Heart right ventricle (tissue), 16 donors: ENCODE measurements at regions not wholly inside any gene's neighbourhood (a gene's known extent, or its start where the extent isn't known, plus 50 kb on each side); places are given as distances from the start of the nearest gene placed in this dataset.
"Not testable (repeated sequence)": the region's sequence is repeated elsewhere in the genome, so short reads cannot be mapped to it uniquely, and the experiment has no call there.

ENCODE experiments used
- ATAC-seq, 8 donors: fragments of 200-7000 bp; cut with Tn5 transposase; one replicate each; pipeline ENCODE4 v1.9.1; 2020; ENCODE audit warnings: mild to moderate bottlenecking in 8 of 8, moderate library complexity in 8 of 8, moderate number of reproducible peaks in 1 of 8
- DNase-seq, 2 donors: peaks; one replicate each; pipeline ENCODE4 v3.0.0-alpha.2; 2020
- H3K27ac ChIP-seq, 10 donors: fragments of 200-600 bp; sonication (generic) in 2 of 10; one replicate each; pipeline versions ENCODE4 v1.5.0 to v1.8.0; 2020 to 2022; ENCODE audit warnings: mild to moderate bottlenecking in 3 of 10
- H3K27me3 ChIP-seq, 7 donors: fragments of 200-600 bp; one replicate each; pipeline ENCODE4 v1.8.0; 2021 to 2022; ENCODE audit warnings: mild to moderate bottlenecking in 2 of 7
- H3K36me3 ChIP-seq, 9 donors: fragments of 200-600 bp; sonication (generic) in 1 of 9; one replicate each; pipeline versions ENCODE4 v1.5.0 to v1.8.0; 2020 to 2022; ENCODE audit warnings: mild to moderate bottlenecking in 2 of 9
- H3K4me1 ChIP-seq, 9 donors: fragments of 200-600 bp; sonication (generic) in 1 of 9; one replicate each; pipeline versions ENCODE4 v1.5.0 to v1.8.0; 2020 to 2022; ENCODE audit warnings: mild to moderate bottlenecking in 4 of 9
- H3K4me3 ChIP-seq, 10 donors: fragments of 200-600 bp; sonication (generic) in 2 of 10; one replicate each; pipeline versions ENCODE4 v1.5.0 to v1.8.0; 2020 to 2022; ENCODE audit warnings: mild to moderate bottlenecking in 7 of 10, moderate library complexity in 2 of 10
- H3K9me3 ChIP-seq, 11 donors: fragments of 200-600 bp in 10 of 11; sonication (generic) in 2 of 11; one replicate each; pipeline versions ENCODE4 v1.5.0 to v1.8.0; 2013 to 2022; ENCODE audit warnings: mild to moderate bottlenecking in 2 of 11, control low read depth in 1 of 11, moderate library complexity in 1 of 11
- WGBS, 2 donors: extraction: QIAGEN DNeasy Blood & Tissue Kit; methylation state at CpG; one replicate each; pipeline ENCODE4 v1.1.7; 2013; ENCODE audit warnings: inconsistent platforms in 1 of 2; 5-methylcytosine and 5-hydroxymethylcytosine counted together
- intact Hi-C, 10 donors: fragments of 100-400 bp; cut with DNase I; formaldehyde crosslinking; loops; one replicate each; pipeline versions ENCODE4 v1.11.1 to v1.14.2; 2022
- TF ChIP-seq, protein P1 (sequence below), 9 donors: fragments of 200-600 bp; sonication (generic) in 2 of 9; IDR thresholded peaks; one replicate each; pipeline versions ENCODE4 v1.5.0 to v1.8.0; 2021 to 2022; ENCODE audit warnings: antibody characterized with exemption in 9 of 9, mild to moderate bottlenecking in 5 of 9, moderate library complexity in 1 of 9
- donor health status: Arrhythmogenic right ventricular cardiomyopathy.
- donor health status: ischemic (EF 13 %, LVEDD 7.1; RV severe dilation, severe dysfunction).
- donor health status: healthy with polysubstance abuse.
- donor health status: DM: no; HTN: yes; CAD: no.
- donor health status: DM: no; HTN: no; CAD: no.
- donor health status: ischemic (EF 25% LVEDD 6.9; RV normal size, moderate dysfunction).
- donor health status: ischemic (EF 25% LVEDD 5.7; RV mildly dilated, moderate dysfunction).
- donor health status: healthy.
- donor health status: DM: yes; HTN: yes; CAD: no.
- donor health status: Ischemic cardiomyopathy.
- donor health status: ischemic (EF 35%, LVEDD 5.7; RV mildly dilated, moderate dysfunction).
- donor health status: nonischemic (EF 11% LVEDD 7.7; RV severe dilation, severe dysfunction).
- donor health status: DM: yes; HTN: yes; CAD: no.
- donor health status: PGD.
- donor health status: ischemic (EF 29% LVEDD 5.4; RV normal size, mild dysfunction).
- donor health status: nonischemic (EF 23%, LVEDD 6.1; RV moderate dilation, normal function).

DNA sequence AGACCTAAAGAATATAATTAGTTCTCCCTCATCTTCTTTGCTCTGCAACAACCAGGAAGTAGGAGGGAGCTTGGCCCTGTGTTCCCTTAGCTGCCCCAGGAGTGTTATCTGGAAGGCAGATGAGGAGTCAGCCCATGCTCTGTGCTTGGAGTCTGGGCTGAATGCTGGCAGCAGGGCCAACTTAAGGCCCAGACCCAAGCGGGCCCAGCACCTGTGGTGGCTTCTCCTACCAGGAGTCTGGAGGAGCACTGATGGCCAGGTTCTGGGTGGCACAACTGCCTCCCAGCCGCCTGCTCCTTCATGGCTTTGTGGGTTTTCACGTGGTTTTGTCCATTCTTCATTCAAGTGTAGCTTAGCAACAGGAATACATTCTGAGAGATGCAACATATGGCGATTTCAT, 1910.7 kb upstream of the LRRTM1 start:
- Histone ChIP-seq H3K36me3 (no peaks in the 10 kb centered on the region), H3K9me3 (peaks cover 0 to 16% (median 0%) of the 10 kb centered on the region in 11 donors), H3K4me3 (no peak overlapping the region), H3K4me1 (no peaks in the 10 kb centered on the region), H3K27me3 (no peaks in the 10 kb centered on the region), H3K27ac (no peak overlapping the region)
- TF ChIP-seq, protein P1, sequence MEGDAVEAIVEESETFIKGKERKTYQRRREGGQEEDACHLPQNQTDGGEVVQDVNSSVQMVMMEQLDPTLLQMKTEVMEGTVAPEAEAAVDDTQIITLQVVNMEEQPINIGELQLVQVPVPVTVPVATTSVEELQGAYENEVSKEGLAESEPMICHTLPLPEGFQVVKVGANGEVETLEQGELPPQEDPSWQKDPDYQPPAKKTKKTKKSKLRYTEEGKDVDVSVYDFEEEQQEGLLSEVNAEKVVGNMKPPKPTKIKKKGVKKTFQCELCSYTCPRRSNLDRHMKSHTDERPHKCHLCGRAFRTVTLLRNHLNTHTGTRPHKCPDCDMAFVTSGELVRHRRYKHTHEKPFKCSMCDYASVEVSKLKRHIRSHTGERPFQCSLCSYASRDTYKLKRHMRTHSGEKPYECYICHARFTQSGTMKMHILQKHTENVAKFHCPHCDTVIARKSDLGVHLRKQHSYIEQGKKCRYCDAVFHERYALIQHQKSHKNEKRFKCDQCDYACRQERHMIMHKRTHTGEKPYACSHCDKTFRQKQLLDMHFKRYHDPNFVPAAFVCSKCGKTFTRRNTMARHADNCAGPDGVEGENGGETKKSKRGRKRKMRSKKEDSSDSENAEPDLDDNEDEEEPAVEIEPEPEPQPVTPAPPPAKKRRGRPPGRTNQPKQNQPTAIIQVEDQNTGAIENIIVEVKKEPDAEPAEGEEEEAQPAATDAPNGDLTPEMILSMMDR (IDR thresholded peaks at IDR 0.05), result no peak
- ATAC-seq (no peak), DNase-seq (no peak)
- intact Hi-C loops, result no loop called here
- WGBS, 2 donors, result 69 to 78% methylated on average over 4 of the region's 4 CpGs

- TF ChIP-seq, protein P1 (IDR thresholded peaks at IDR 0.05), result no peak
- no peak overlapping the region for H3K27ac ChIP-seq
- H3K9me3 ChIP-seq, result peaks cover 0 to 37% (median 0%) of the 10 kb centered on the region in 11 donors
- H3K4me1 ChIP-seq, result no peaks in the 10 kb centered on the region
- WGBS, 2 donors, result 64 to 65% methylated on average over 3 of the region's 3 CpGs
- DNase-seq, result no peak
- H3K27me3 ChIP-seq, result no peaks in the 10 kb centered on the region
- no peaks in the 10 kb centered on the region for H3K36me3 ChIP-seq
- ATAC-seq, result no peak
- intact Hi-C loops, result no loop called here
- no peak overlapping the region for H3K4me3 ChIP-seq
These were observed 1894.9 kb upstream of the LRRTM1 start for GRCh38 chr2:82199493-82199852.

- intact Hi-C loops, result no loop called here
- no peak for ATAC-seq
- Histone ChIP-seq H3K9me3 (peaks cover 0 to 34% (median 0%) of the 10 kb centered on the region in 11 donors), H3K36me3 (no peaks in the 10 kb centered on the region), H3K27ac (no peak overlapping the region), H3K4me3 (no peak overlapping the region), H3K4me1 (no peaks in the 10 kb centered on the region), H3K27me3 (no peaks in the 10 kb centered on the region)
- TF ChIP-seq, protein P1 (IDR thresholded peaks at IDR 0.05), result no peak
- 89 to 91% methylated on average over 4 of the region's 4 CpGs for WGBS, 2 donors
- DNase-seq, result no peak
These were observed 1894.4 kb upstream of the LRRTM1 start for GRCh38 chr2:82198809-82199492.

- intact Hi-C loops, result no loop called here
- H3K9me3 ChIP-seq, result peaks cover 0 to 7% (median 0%) of the 10 kb centered on the region in 11 donors
- no peak for ATAC-seq
- H3K4me1 ChIP-seq, result no peaks in the 10 kb centered on the region
- TF ChIP-seq, protein P1 (IDR thresholded peaks at IDR 0.05), result no peak
- H3K27ac ChIP-seq, result no peak overlapping the region
- no peak for DNase-seq
- H3K4me3 ChIP-seq, result no peak overlapping the region
- H3K27me3 ChIP-seq, result no peaks in the 10 kb centered on the region
- no peaks in the 10 kb centered on the region for H3K36me3 ChIP-seq
These were observed 1877.7 kb upstream of the LRRTM1 start for GRCh38 chr2:82182270-82182669.

- H3K4me3 ChIP-seq, H3K27ac ChIP-seq, intact Hi-C loops, H3K4me1 ChIP-seq, H3K27me3 ChIP-seq, ATAC-seq, DNase-seq, H3K36me3 ChIP-seq, H3K9me3 ChIP-seq: not testable (repeated sequence)
- 92 to 95% methylated on average over 10 of the region's 10 CpGs for WGBS, 2 donors
These were observed 1870.7 kb upstream of the LRRTM1 start for GRCh38 chr2:82175210-82175609.
